Activated T-cell treated with anti-CD3 and anti-CD28 coated beads, Interleukin-2, amount 50 U/mL, for 4 hours (primary cell): ENCODE measurements at regions not wholly inside any gene's neighbourhood (a gene's known extent, or its start where the extent isn't known, plus 50 kb on each side); places are given as distances from the start of the nearest gene placed in this dataset.

Source experiments
- ATAC-seq, 2 donors: fragments of 200-7000 bp; cut with Tn5 transposase; one replicate each; pipeline ENCODE4 v1.10.0; 2021
- DNase-seq: peaks from one replicate; pipeline ENCODE4 v3.0.0-alpha.2; 2020
- H3K27me3 Mint-ChIP-seq: one replicate; pipeline ENCODE4 v1.8.0; 2021; ENCODE audit warnings: low read depth, mixed read lengths
- H3K36me3 Mint-ChIP-seq: one replicate; pipeline ENCODE4 v1.8.0; 2022; ENCODE audit warnings: mixed read lengths; ENCODE audit not compliant: insufficient read depth
- H3K4me1 Mint-ChIP-seq: one replicate; pipeline ENCODE4 v1.8.0; 2021; ENCODE audit warnings: low read depth, mixed read lengths
- H3K4me3 Mint-ChIP-seq: one replicate; pipeline ENCODE4 v1.8.0; 2021; ENCODE audit warnings: mild to moderate bottlenecking, moderate library complexity, mixed read lengths
- H3K9me3 Mint-ChIP-seq: one replicate; pipeline ENCODE4 v1.8.0; 2021; ENCODE audit warnings: mixed read lengths

- ATAC-seq (no peak), DNase-seq (no peak)
- no peaks in the 10 kb centered on the region for H3K4me1 Mint-ChIP-seq
- H3K9me3 Mint-ChIP-seq = no peaks in the 10 kb centered on the region
- no peak overlapping the region for H3K4me3 Mint-ChIP-seq
- no peaks in the 10 kb centered on the region for H3K36me3 Mint-ChIP-seq
- H3K27me3 Mint-ChIP-seq = peaks cover 3% of the 10 kb centered on the region
These were observed 96.7 kb upstream of the CXADR start for GRCh38 chr21:17416139-17416538.

- no peaks in the 10 kb centered on the region for H3K4me1 Mint-ChIP-seq
- H3K9me3 Mint-ChIP-seq = no peaks in the 10 kb centered on the region
- peaks cover 3% of the 10 kb centered on the region for H3K27me3 Mint-ChIP-seq
- DNase-seq (no peak), ATAC-seq (no peak)
- no peaks in the 10 kb centered on the region for H3K36me3 Mint-ChIP-seq
- no peak overlapping the region for H3K4me3 Mint-ChIP-seq
These were observed 89.9 kb upstream of the CXADR start for GRCh38 chr21:17422931-17423330.

- no peak overlapping the region for H3K4me3 Mint-ChIP-seq
- ATAC-seq (no peak), DNase-seq (no peak)
- H3K36me3 Mint-ChIP-seq = no peaks in the 10 kb centered on the region
- H3K9me3 Mint-ChIP-seq = no peaks in the 10 kb centered on the region
- H3K4me1 Mint-ChIP-seq = no peaks in the 10 kb centered on the region
- peaks cover 5% of the 10 kb centered on the region for H3K27me3 Mint-ChIP-seq
These were observed 85.7 kb upstream of the CXADR start for GRCh38 chr21:17427157-17427556.

GRCh38 chr21:17427831-17428483 is 84.9 kb upstream of the CXADR start:
- Mint-ChIP-seq H3K36me3 (no peaks in the 10 kb centered on the region), H3K9me3 (no peaks in the 10 kb centered on the region), H3K4me3 (no peak overlapping the region), H3K27me3 (peaks cover 5% of the 10 kb centered on the region), H3K4me1 (no peaks in the 10 kb centered on the region)
- ATAC-seq (no peak), DNase-seq (no peak)

GRCh38 chr21:17428484-17428869 is 84.4 kb upstream of the CXADR start:
- Mint-ChIP-seq H3K36me3 (no peaks in the 10 kb centered on the region), H3K4me3 (no peak overlapping the region), H3K4me1 (no peaks in the 10 kb centered on the region), H3K9me3 (no peaks in the 10 kb centered on the region), H3K27me3 (peaks cover 5% of the 10 kb centered on the region)
- DNase-seq = no peak
- no peak for ATAC-seq

GRCh38 chr21:17428980-17429379 is 83.9 kb upstream of the CXADR start:
- no peak overlapping the region for H3K4me3 Mint-ChIP-seq
- H3K4me1 Mint-ChIP-seq = no peaks in the 10 kb centered on the region
- no peaks in the 10 kb centered on the region for H3K9me3 Mint-ChIP-seq
- ATAC-seq = no peak
- no peaks in the 10 kb centered on the region for H3K36me3 Mint-ChIP-seq
- H3K27me3 Mint-ChIP-seq = peaks cover 5% of the 10 kb centered on the region
- DNase-seq = no peak

GRCh38 chr21:17429936-17430335 is 82.9 kb upstream of the CXADR start:
- peaks cover 5% of the 10 kb centered on the region for H3K27me3 Mint-ChIP-seq
- no peak for ATAC-seq
- H3K9me3 Mint-ChIP-seq = no peaks in the 10 kb centered on the region
- H3K4me1 Mint-ChIP-seq = no peaks in the 10 kb centered on the region
- H3K36me3 Mint-ChIP-seq = no peaks in the 10 kb centered on the region
- H3K4me3 Mint-ChIP-seq = no peak overlapping the region
- DNase-seq = no peak

- DNase-seq (no peak), ATAC-seq (no peak)
- Mint-ChIP-seq H3K4me1 (no peaks in the 10 kb centered on the region), H3K9me3 (no peaks in the 10 kb centered on the region), H3K36me3 (no peaks in the 10 kb centered on the region), H3K4me3 (no peak overlapping the region), H3K27me3 (peaks cover 4% of the 10 kb centered on the region)
These were observed 80.1 kb upstream of the CXADR start for GRCh38 chr21:17432732-17433057.

GRCh38 chr21:17433730-17434129 is 79.1 kb upstream of the CXADR start:
- Mint-ChIP-seq H3K27me3 (peaks cover 2% of the 10 kb centered on the region), H3K9me3 (no peaks in the 10 kb centered on the region), H3K36me3 (no peaks in the 10 kb centered on the region), H3K4me3 (no peak overlapping the region), H3K4me1 (no peaks in the 10 kb centered on the region)
- DNase-seq (no peak), ATAC-seq (no peak)

- H3K27me3 Mint-ChIP-seq = peaks cover 2% of the 10 kb centered on the region
- no peak overlapping the region for H3K4me3 Mint-ChIP-seq
- H3K4me1 Mint-ChIP-seq = no peaks in the 10 kb centered on the region
- no peaks in the 10 kb centered on the region for H3K9me3 Mint-ChIP-seq
- ATAC-seq (no peak), DNase-seq (no peak)
- no peaks in the 10 kb centered on the region for H3K36me3 Mint-ChIP-seq
These were observed 77.0 kb upstream of the CXADR start for GRCh38 chr21:17435565-17436543.

- H3K27me3 Mint-ChIP-seq = peaks cover 2% of the 10 kb centered on the region
- ATAC-seq = no peak
- H3K9me3 Mint-ChIP-seq = no peaks in the 10 kb centered on the region
- DNase-seq = no peak
- H3K36me3 Mint-ChIP-seq = no peaks in the 10 kb centered on the region
- no peak overlapping the region for H3K4me3 Mint-ChIP-seq
- no peaks in the 10 kb centered on the region for H3K4me1 Mint-ChIP-seq
These were observed 76.2 kb upstream of the CXADR start for GRCh38 chr21:17436626-17437111.

- Mint-ChIP-seq H3K4me3 (no peak overlapping the region), H3K27me3 (peaks cover 2% of the 10 kb centered on the region), H3K9me3 (no peaks in the 10 kb centered on the region), H3K4me1 (no peaks in the 10 kb centered on the region), H3K36me3 (no peaks in the 10 kb centered on the region)
- ATAC-seq = no peak
- no peak for DNase-seq
These were observed 74.2 kb upstream of the CXADR start for GRCh38 chr21:17438635-17439034.

GRCh38 chr21:17440969-17441368 is 71.9 kb upstream of the CXADR start:
- ATAC-seq (no peak), DNase-seq (no peak)
- H3K36me3 Mint-ChIP-seq = no peaks in the 10 kb centered on the region
- H3K4me3 Mint-ChIP-seq = no peak overlapping the region
- peaks cover 2% of the 10 kb centered on the region for H3K27me3 Mint-ChIP-seq
- H3K4me1 Mint-ChIP-seq = no peaks in the 10 kb centered on the region
- no peaks in the 10 kb centered on the region for H3K9me3 Mint-ChIP-seq

- Mint-ChIP-seq H3K4me1 (no peaks in the 10 kb centered on the region), H3K9me3 (no peaks in the 10 kb centered on the region), H3K27me3 (peaks cover 2% of the 10 kb centered on the region), H3K4me3 (no peak overlapping the region), H3K36me3 (no peaks in the 10 kb centered on the region)
- ATAC-seq (no peak), DNase-seq (no peak)
These were observed 71.5 kb upstream of the CXADR start for GRCh38 chr21:17441370-17441769.

- Mint-ChIP-seq H3K9me3 (no peaks in the 10 kb centered on the region), H3K4me3 (no peak overlapping the region), H3K4me1 (no peaks in the 10 kb centered on the region), H3K27me3 (peaks cover 2% of the 10 kb centered on the region), H3K36me3 (no peaks in the 10 kb centered on the region)
- no peak for ATAC-seq
- DNase-seq = no peak
These were observed 70.7 kb upstream of the CXADR start for GRCh38 chr21:17442165-17442564.
